B cell (primary cell): ENCODE measurements at regions not wholly inside any gene's neighbourhood (a gene's known extent, or its start where the extent isn't known, plus 50 kb on each side); places are given as distances from the start of the nearest gene placed in this dataset.

Source experiments
- ATAC-seq: fragments of 200-7000 bp; cut with Tn5 transposase; one replicate; pipeline ENCODE4 v1.10.0; 2021; ENCODE audit warnings: low read depth, mild to moderate bottlenecking, moderate number of reproducible peaks, moderate library complexity
- CTCF ChIA-PET: fragments of 350-600 bp; sonication (Branson Sonifier 250); formaldehyde crosslinking; loops from one replicate; lab custom pipeline; 2021; ENCODE audit warnings: antibody characterized with exemption, inconsistent platforms; lab: Charles Lee
- POLR2A ChIA-PET: fragments of 350-600 bp; sonication (Branson Sonifier 250); formaldehyde crosslinking; loops from one replicate; lab custom pipeline; 2021; ENCODE audit warnings: antibody characterized with exemption; lab: Charles Lee
- DNase-seq: peaks from one replicate; pipeline ENCODE4 v3.0.0; 2013
- H2AFZ ChIP-seq: 2 replicates; pipeline ENCODE4 v1.6.1; 2012; ENCODE audit warnings: mild to moderate bottlenecking, low read depth, low read length; ENCODE audit not compliant: insufficient read depth, poor library complexity, severe bottlenecking
- H3K27ac ChIP-seq, 2 donors: 1 replicate in 1 of 2; 2 replicates in 1 of 2; pipeline ENCODE4 v1.5.1; 2012 to 2013; ENCODE audit warnings: low read length in 2 of 2, mild to moderate bottlenecking in 2 of 2, moderate library complexity in 1 of 2
- H3K27me3 ChIP-seq, 4 experiments: fragments of 200-600 bp in 1 of 4; sonication (generic) in 1 of 4; replicated peaks in 1 of 4; 1 replicate in 2 of 4; 2 replicates in 2 of 4; pipeline versions ENCODE4 v1.6.1 to v1.7.0; 2013 to 2016; ENCODE audit warnings: low read length in 3 of 4, mild to moderate bottlenecking in 2 of 4, mixed read lengths in 1 of 4, moderate library complexity in 1 of 4; ENCODE audit not compliant: insufficient read depth in 4 of 4, control insufficient read depth in 3 of 4; ENCODE audit errors: control extremely low read depth in 1 of 4
- H3K36me3 ChIP-seq, 2 experiments: replicated peaks in 1 of 2; 1 replicate in 1 of 2; 2 replicates in 1 of 2; pipeline versions ENCODE4 v1.6.1 to v1.7.1; 2013; ENCODE audit warnings: low read length in 1 of 2; ENCODE audit not compliant: insufficient read depth in 2 of 2, control insufficient read depth in 1 of 2; ENCODE audit errors: control extremely low read depth in 1 of 2, extremely low read depth in 1 of 2
- H3K4me1 ChIP-seq, 2 donors: fragments of 200-600 bp in 1 of 2; sonication (generic) in 1 of 2; 1 replicate in 1 of 2; 2 replicates in 1 of 2; pipeline versions ENCODE4 v1.5.1 to v1.6.1; 2013 to 2017; ENCODE audit warnings: low read length in 2 of 2; ENCODE audit not compliant: control insufficient read depth in 2 of 2, insufficient read depth in 2 of 2
- H3K4me2 ChIP-seq: replicated peaks from 2 replicates; pipeline ENCODE3; 2012; ENCODE audit warnings: mild to moderate bottlenecking, low read depth, low read length; ENCODE audit not compliant: poor library complexity, severe bottlenecking
- H3K4me3 ChIP-seq, 5 experiments: fragments of 200-600 bp in 1 of 5; sonication (generic) in 1 of 5; 1 replicate in 3 of 5; 2 replicates in 2 of 5; pipeline versions ENCODE4 v1.5.1 to v1.7.0; 2011 to 2016; ENCODE audit warnings: low read length in 4 of 5, mild to moderate bottlenecking in 4 of 5, low read depth in 2 of 5, control low read depth in 1 of 5, moderate library complexity in 1 of 5; ENCODE audit not compliant: insufficient read depth in 1 of 5; ENCODE audit errors: control extremely low read depth in 1 of 5, extremely low read depth in 1 of 5
- H3K79me2 ChIP-seq: fragments of 200-600 bp; sonication (generic); one replicate; pipeline ENCODE4 v1.6.0; 2016; ENCODE audit warnings: low read length; ENCODE audit not compliant: control insufficient read depth, insufficient read depth
- H3K9ac ChIP-seq: fragments of 200-600 bp; sonication (generic); 2 replicates; pipeline ENCODE4 v1.6.1; 2017; ENCODE audit warnings: mild to moderate bottlenecking, low read length, moderate library complexity
- H3K9me3 ChIP-seq, 3 donors: one replicate each; pipeline versions ENCODE4 v1.6.1 to v1.7.1; 2013; ENCODE audit warnings: low read length in 2 of 3; ENCODE audit not compliant: control insufficient read depth in 2 of 3, insufficient read depth in 1 of 3; ENCODE audit errors: control extremely low read depth in 1 of 3
- H4K20me1 ChIP-seq: 2 replicates; pipeline ENCODE4 v1.6.0; 2012; ENCODE audit warnings: mild to moderate bottlenecking, low read length; ENCODE audit not compliant: insufficient read depth, control insufficient read depth, poor library complexity, severe bottlenecking
- H3K27ac Mint-ChIP-seq: one replicate; pipeline ENCODE4 v1.8.0; 2021; ENCODE audit warnings: mixed read lengths
- H3K27me3 Mint-ChIP-seq: one replicate; pipeline ENCODE4 v1.8.0; 2021; ENCODE audit warnings: mixed read lengths
- H3K4me1 Mint-ChIP-seq: one replicate; pipeline ENCODE4 v1.8.0; 2021; ENCODE audit warnings: mixed read lengths
- H3K4me3 Mint-ChIP-seq: one replicate; pipeline ENCODE4 v1.8.0; 2021; ENCODE audit warnings: mixed read lengths
- H3K9me3 Mint-ChIP-seq: one replicate; pipeline ENCODE4 v1.8.0; 2022; ENCODE audit warnings: mixed read lengths; ENCODE audit not compliant: insufficient read depth
- EZH2 ChIP-seq: IDR thresholded peaks from 2 replicates; pipeline ENCODE4 v1.6.1; 2012; ENCODE audit warnings: borderline replicate concordance, low read depth, mild to moderate bottlenecking, moderate library complexity, low read length; ENCODE audit not compliant: insufficient read depth, poor library complexity, severe bottlenecking
- WGBS: methylation state at CpG from one replicate; pipeline ENCODE4 v1.1.5; 2013; ENCODE audit warnings: missing lambda C conversion rate; ENCODE audit not compliant: insufficient coverage; 5-methylcytosine and 5-hydroxymethylcytosine counted together
- intact Hi-C: fragments of 100-400 bp; cut with micrococcal nuclease; formaldehyde crosslinking; loops from one replicate; pipeline ENCODE4 v1.10.0; 2022
- TF ChIP-seq, protein P1 (sequence below): fragments of 200-600 bp; IDR thresholded peaks from one replicate; pipeline ENCODE4 v1.8.0; 2022; ENCODE audit warnings: antibody characterized with exemption, mild to moderate bottlenecking

DNA sequence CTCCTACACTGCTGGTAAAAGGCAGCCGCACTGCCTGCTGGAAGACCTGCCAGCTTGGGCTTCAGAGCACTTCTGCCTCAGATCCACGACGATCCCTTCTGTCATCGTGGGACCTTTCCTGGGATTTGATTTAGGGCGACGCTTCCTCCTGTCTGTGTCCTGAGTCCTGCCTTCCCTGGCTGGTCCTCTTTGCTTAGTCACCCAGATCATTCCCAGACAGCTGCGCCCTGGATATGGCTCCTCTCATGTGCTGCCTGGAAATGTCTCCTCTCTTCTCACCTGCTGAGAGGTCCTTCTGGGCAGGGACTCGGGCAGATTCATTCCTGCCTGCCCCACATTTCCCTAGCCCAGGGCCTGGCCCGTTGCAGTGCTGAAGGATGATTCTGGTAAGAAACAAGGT is 72.4 kb upstream of the POU3F1 start:
- Mint-ChIP-seq H3K4me3 (no peak overlapping the region), H3K4me1 (no peaks in the 10 kb centered on the region), H3K9me3 (no peaks in the 10 kb centered on the region), H3K27ac (no peak overlapping the region), H3K27me3 (no peaks in the 10 kb centered on the region)
- Histone ChIP-seq H3K9me3 (no peaks in the 10 kb centered on the region), H4K20me1 (no peaks in the 10 kb centered on the region), H3K4me2 (no peak overlapping the region), H3K27ac (no peak overlapping the region), H2AFZ (no peak overlapping the region), H3K9ac (no peak overlapping the region), H3K27me3 (no peaks in the 10 kb centered on the region), H3K36me3 (no peaks in the 10 kb centered on the region), H3K79me2 (no peaks in the 10 kb centered on the region), H3K4me3 (no peak overlapping the region), H3K4me1 (no peaks in the 10 kb centered on the region)
- 87% methylated on average over 8 of the region's 9 CpGs for WGBS
- no peak for DNase-seq
- intact Hi-C loops = no loop called here
- ChIA-PET POLR2A (no interaction called here), CTCF (no interaction called here)
- no peak for TF ChIP-seq EZH2
- TF ChIP-seq, protein P1, sequence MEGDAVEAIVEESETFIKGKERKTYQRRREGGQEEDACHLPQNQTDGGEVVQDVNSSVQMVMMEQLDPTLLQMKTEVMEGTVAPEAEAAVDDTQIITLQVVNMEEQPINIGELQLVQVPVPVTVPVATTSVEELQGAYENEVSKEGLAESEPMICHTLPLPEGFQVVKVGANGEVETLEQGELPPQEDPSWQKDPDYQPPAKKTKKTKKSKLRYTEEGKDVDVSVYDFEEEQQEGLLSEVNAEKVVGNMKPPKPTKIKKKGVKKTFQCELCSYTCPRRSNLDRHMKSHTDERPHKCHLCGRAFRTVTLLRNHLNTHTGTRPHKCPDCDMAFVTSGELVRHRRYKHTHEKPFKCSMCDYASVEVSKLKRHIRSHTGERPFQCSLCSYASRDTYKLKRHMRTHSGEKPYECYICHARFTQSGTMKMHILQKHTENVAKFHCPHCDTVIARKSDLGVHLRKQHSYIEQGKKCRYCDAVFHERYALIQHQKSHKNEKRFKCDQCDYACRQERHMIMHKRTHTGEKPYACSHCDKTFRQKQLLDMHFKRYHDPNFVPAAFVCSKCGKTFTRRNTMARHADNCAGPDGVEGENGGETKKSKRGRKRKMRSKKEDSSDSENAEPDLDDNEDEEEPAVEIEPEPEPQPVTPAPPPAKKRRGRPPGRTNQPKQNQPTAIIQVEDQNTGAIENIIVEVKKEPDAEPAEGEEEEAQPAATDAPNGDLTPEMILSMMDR = no peak
- no peak for ATAC-seq

- H4K20me1 ChIP-seq = no peaks in the 10 kb centered on the region
- no peaks in the 10 kb centered on the region for H3K79me2 ChIP-seq
- no peaks in the 10 kb centered on the region for H3K36me3 ChIP-seq
- ATAC-seq = no peak
- H3K27me3 Mint-ChIP-seq = no peaks in the 10 kb centered on the region
- no peak for DNase-seq
- no peak overlapping the region for H3K4me3 ChIP-seq
- H3K4me2 ChIP-seq = no peak overlapping the region
- CTCF ChIA-PET = no interaction called here
- no peaks in the 10 kb centered on the region for H3K27me3 ChIP-seq
- TF ChIP-seq, protein P1 = no peak
- TF ChIP-seq EZH2 = no peak
- no peak overlapping the region for H3K27ac Mint-ChIP-seq
- intact Hi-C loops = no loop called here
- H3K9me3 ChIP-seq = no peaks in the 10 kb centered on the region
- H3K4me1 ChIP-seq = no peaks in the 10 kb centered on the region
- no peak overlapping the region for H3K4me3 Mint-ChIP-seq
- no peak overlapping the region for H3K27ac ChIP-seq
- no peaks in the 10 kb centered on the region for H3K9me3 Mint-ChIP-seq
- no peak overlapping the region for H2AFZ ChIP-seq
- POLR2A ChIA-PET = no interaction called here
- no peaks in the 10 kb centered on the region for H3K4me1 Mint-ChIP-seq
- WGBS = 92% methylated on average over 11 of the region's 11 CpGs
- no peak overlapping the region for H3K9ac ChIP-seq
Observed at GRCh38 chr1:38117444-38117887, 70.9 kb upstream of the POU3F1 start.
